K562 (cell line): ENCODE measurements at regions not wholly inside any gene's neighbourhood (a gene's known extent, or its start where the extent isn't known, plus 50 kb on each side); places are given as distances from the start of the nearest gene placed in this dataset.

Source experiments
- ATF1 ChIP-seq, 2 experiments: fragments of 450-650 bp in 1 of 2; IDR thresholded peaks; 2 replicates each; pipeline ENCODE4 v1.6.1; 2016; ENCODE audit warnings: missing compliant biosample characterization in 1 of 2, missing genetic modification characterization in 1 of 2
- FOSL1 ChIP-seq: fragments of 200-800 bp; sonication (Bioruptor generic); conservative IDR thresholded peaks from 2 replicates; pipeline ENCODE4 v1.6.1; 2016; ENCODE audit warnings: missing genetic modification characterization, missing compliant biosample characterization
- MAFF ChIP-seq: IDR thresholded peaks from 2 replicates; pipeline ENCODE4 v1.6.1; 2012; ENCODE audit warnings: low read length, improper control_type of control experiment

DNA sequence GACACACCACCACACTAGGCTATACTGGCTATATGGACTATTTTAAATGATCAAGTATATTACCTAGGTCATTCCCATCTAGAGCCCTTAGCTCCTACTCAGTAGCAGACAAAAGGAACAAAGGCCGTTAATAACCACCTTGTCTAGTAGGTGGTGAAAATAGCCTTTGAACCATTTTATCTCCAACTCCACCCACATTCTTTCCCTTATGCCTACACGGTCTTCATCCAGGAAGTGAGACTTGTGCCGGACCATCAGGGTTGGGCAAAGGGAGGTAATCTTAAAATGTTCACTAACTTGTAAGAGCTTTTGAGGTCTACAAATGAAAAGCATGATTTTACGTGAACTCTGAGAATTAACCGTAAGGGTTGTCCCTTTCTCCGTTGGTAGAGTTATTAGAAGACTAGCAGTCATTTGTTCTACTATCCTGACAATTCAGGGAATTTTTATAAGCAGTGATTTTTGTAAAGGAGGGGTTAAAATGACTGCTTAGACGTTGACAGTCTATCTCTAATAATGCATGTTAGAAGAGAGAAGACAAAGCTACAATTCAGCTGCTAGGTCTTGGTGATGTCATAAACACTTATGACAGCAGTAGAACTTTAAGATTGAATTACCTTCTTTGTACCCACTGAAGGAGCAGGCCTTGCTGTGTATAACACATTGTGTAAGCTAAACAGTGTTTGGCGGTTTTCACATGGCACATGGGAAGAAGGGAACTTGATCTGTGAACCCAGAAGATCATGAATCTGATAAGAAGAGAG lies 371.8 kb upstream of the JAG1 start:
- TF ChIP-seq ATF1 (CRISPR knock-in tag; IDR thresholded peaks at IDR 0.05) (no peak), ATF1 (tag; IDR thresholded peaks at IDR 0.05) (no peak), FOSL1 (tag) (no peak), MAFF (no peak)
